ENCODE measurements at regions not wholly inside any gene's neighbourhood (a gene's known extent, or its start where the extent isn't known, plus 50 kb on each side); places are given as distances from the start of the nearest gene placed in this dataset.

- 73 to 79% methylated on average over 2 to 6 of the region's 9 CpGs for WGBS, 2 donors (ENCODE audit: low coverage in 1 of 2)
These were observed 316.8 kb downstream of the BCL11B start for GRCh38 chr14:98955036-98955740.

GRCh38 chr14:98955741-98956070, 316.3 kb downstream of the BCL11B start:
- H3K27me3 ChIP-seq: no peaks in the 10 kb centered on the region
- no peak for ATAC-seq
- TF ChIP-seq EP300 (IDR thresholded peaks at IDR 0.05): no peak
- TF ChIP-seq POLR2A (IDR thresholded peaks at IDR 0.05): no peak
- TF ChIP-seq CTCF (IDR thresholded peaks at IDR 0.05): no peak
- TF ChIP-seq POLR2AphosphoS5 (IDR thresholded peaks at IDR 0.05): no peak
- WGBS, 2 donors (ENCODE audit: low coverage in 1 of 2): 95% methylated on average over 5 of the region's 5 CpGs; no CpG with 5 or more reads in 1 of the 2 donors
- H3K27ac ChIP-seq: no peak overlapping the region
- no peaks in the 10 kb centered on the region for H3K4me1 ChIP-seq
- no peaks in the 10 kb centered on the region for H3K9me3 ChIP-seq
- no peaks in the 10 kb centered on the region for H3K36me3 ChIP-seq
- H3K4me3 ChIP-seq: no peak overlapping the region

More at GRCh38 chr14:98955036-98955740, 316.8 kb downstream of the BCL11B start:
- Histone ChIP-seq H3K9me3 (no peaks in the 10 kb centered on the region), H3K36me3 (no peaks in the 10 kb centered on the region), H3K4me1 (no peaks in the 10 kb centered on the region), H3K4me3 (no peak overlapping the region), H3K27ac (no peak overlapping the region), H3K27me3 (no peaks in the 10 kb centered on the region)
- TF ChIP-seq EP300 (IDR thresholded peaks at IDR 0.05) (no peak), CTCF (IDR thresholded peaks at IDR 0.05) (no peak), POLR2AphosphoS5 (IDR thresholded peaks at IDR 0.05) (no peak), POLR2A (IDR thresholded peaks at IDR 0.05) (no peak)
- no peak for ATAC-seq

GRCh38 chr14:98956181-98956580, 315.8 kb downstream of the BCL11B start:
- H3K36me3 ChIP-seq: no peaks in the 10 kb centered on the region
- TF ChIP-seq CTCF (IDR thresholded peaks at IDR 0.05) (no peak), POLR2AphosphoS5 (IDR thresholded peaks at IDR 0.05) (no peak), EP300 (IDR thresholded peaks at IDR 0.05) (no peak), POLR2A (IDR thresholded peaks at IDR 0.05) (no peak)
- no peak overlapping the region for H3K4me3 ChIP-seq
- no peaks in the 10 kb centered on the region for H3K4me1 ChIP-seq
- 91 to 100% methylated on average over 1 to 3 of the region's 7 CpGs for WGBS, 2 donors (ENCODE audit: low coverage in 1 of 2)
- no peak for ATAC-seq
- no peaks in the 10 kb centered on the region for H3K27me3 ChIP-seq
- peak overlapping the region in 1 of 4 donors; percentile 62 for H3K27ac ChIP-seq
- no peaks in the 10 kb centered on the region for H3K9me3 ChIP-seq

- Histone ChIP-seq H3K27me3 (peaks cover 2% of the 10 kb centered on the region), H3K4me3 (no peak overlapping the region), H3K36me3 (no peaks in the 10 kb centered on the region), H3K27ac (peak overlapping the region in 3 of 4 donors; percentile 24 to 71 (median 62)), H3K4me1 (no peaks in the 10 kb centered on the region), H3K9me3 (no peaks in the 10 kb centered on the region)
- TF ChIP-seq POLR2AphosphoS5 (IDR thresholded peaks at IDR 0.05) (no peak), CTCF (IDR thresholded peaks at IDR 0.05) (no peak), POLR2A (IDR thresholded peaks at IDR 0.05) (no peak), EP300 (IDR thresholded peaks at IDR 0.05) (no peak)
- WGBS, 2 donors (ENCODE audit: low coverage in 1 of 2): 22% methylated on average over 1 of the region's 2 CpGs
- no peak for ATAC-seq
These were observed 315.3 kb downstream of the BCL11B start for GRCh38 chr14:98956661-98957060.
